Testis (tissue), 2 donors: ENCODE measurements at regions not wholly inside any gene's neighbourhood (a gene's known extent, or its start where the extent isn't known, plus 50 kb on each side); places are given as distances from the start of the nearest gene placed in this dataset.

Experiments
- CTCF ChIP-seq, 3 experiments: fragments of 450-650 bp in 2 of 3; fragments of 200-600 bp in 1 of 3; sonication (generic) in 1 of 3; IDR thresholded peaks; one replicate each; pipeline ENCODE4 v1.5.1; 2016 to 2019; ENCODE audit warnings: antibody characterized with exemption in 3 of 3, mild to moderate bottlenecking in 2 of 3, moderate library complexity in 1 of 3
- POLR2A ChIP-seq: fragments of 450-650 bp; IDR thresholded peaks from one replicate; pipeline ENCODE4 v1.6.1; 2017; ENCODE audit warnings: antibody characterized with exemption, mild to moderate bottlenecking, moderate library complexity

GRCh38 chr6:6998194-6998569 lies 109.6 kb upstream of the RREB1 start:
- TF ChIP-seq CTCF (IDR thresholded peaks at IDR 0.05) (no peak), POLR2A (no peak)
